ENCODE measurements at regions not wholly inside any gene's neighbourhood (a gene's known extent, or its start where the extent isn't known, plus 50 kb on each side); places are given as distances from the start of the nearest gene placed in this dataset.

GRCh38 chr1:71170925-71171324, 90.1 kb upstream of the ZRANB2 start:
- no peak for DNase-seq

- no peak for DNase-seq
These were observed 86.7 kb upstream of the ZRANB2 start for GRCh38 chr1:71167505-71167904.

- no peak for DNase-seq
These were observed 85.6 kb upstream of the ZRANB2 start for GRCh38 chr1:71166178-71167173.

GRCh38 chr1:71157715-71158114, 76.9 kb upstream of the ZRANB2 start:
- DNase-seq = no peak

- DNase-seq = no peak
These were observed 76.3 kb upstream of the ZRANB2 start for GRCh38 chr1:71157151-71157550.

GRCh38 chr1:71156590-71156989, 75.8 kb upstream of the ZRANB2 start:
- DNase-seq = no peak

GRCh38 chr1:71154429-71154828, 73.6 kb upstream of the ZRANB2 start:
- no peak for DNase-seq

- DNase-seq = no peak
These were observed 73.0 kb upstream of the ZRANB2 start for GRCh38 chr1:71153826-71154225.

- DNase-seq = no peak
These were observed 67.0 kb upstream of the ZRANB2 start for GRCh38 chr1:71147637-71148360.

- no peak for DNase-seq
These were observed 54.7 kb upstream of the ZRANB2 start for GRCh38 chr1:71135571-71135970.
